Spinal cord (tissue), 9 donors: ENCODE measurements at regions not wholly inside any gene's neighbourhood (a gene's known extent, or its start where the extent isn't known, plus 50 kb on each side); places are given as distances from the start of the nearest gene placed in this dataset.
A peak's percentile ranks its signal among the peaks of the same experiment; 100 is the strongest.
"Not testable (repeated sequence)": the region's sequence is repeated elsewhere in the genome, so short reads cannot be mapped to it uniquely, and the experiment has no call there.

ENCODE experiments used
- DNase-seq, 6 donors: peaks; one replicate each; pipeline versions ENCODE4 v3.0.0 to v3.0.0-alpha.2; 2013 to 2015; ENCODE audit warnings: low spot score in 6 of 6, low read depth in 4 of 6
- H3K27ac ChIP-seq: one replicate; pipeline ENCODE4 v1.5.1; 2013; ENCODE audit warnings: low read depth, low read length, control low read depth
- H3K27me3 ChIP-seq: one replicate; pipeline ENCODE4 v1.6.1; 2013; ENCODE audit warnings: low read length; ENCODE audit not compliant: control insufficient read depth, insufficient read depth
- H3K36me3 ChIP-seq: one replicate; pipeline ENCODE4 v1.6.1; 2013; ENCODE audit warnings: low read length; ENCODE audit not compliant: control insufficient read depth, insufficient read depth
- H3K4me1 ChIP-seq: one replicate; pipeline ENCODE4 v1.6.1; 2013; ENCODE audit warnings: low read length; ENCODE audit not compliant: control insufficient read depth, insufficient read depth
- H3K4me3 ChIP-seq: one replicate; pipeline ENCODE4 v1.5.1; 2013; ENCODE audit warnings: low read depth, low read length, control low read depth
- H3K9me3 ChIP-seq: one replicate; pipeline ENCODE4 v1.6.1; 2013; ENCODE audit warnings: low read length; ENCODE audit not compliant: control insufficient read depth, insufficient read depth
- WGBS: methylation state at CpG from one replicate; pipeline ENCODE4 v1.1.5; 2013; ENCODE audit warnings: missing lambda C conversion rate; ENCODE audit not compliant: insufficient coverage; 5-methylcytosine and 5-hydroxymethylcytosine counted together
- donor health status: healthy.

DNA sequence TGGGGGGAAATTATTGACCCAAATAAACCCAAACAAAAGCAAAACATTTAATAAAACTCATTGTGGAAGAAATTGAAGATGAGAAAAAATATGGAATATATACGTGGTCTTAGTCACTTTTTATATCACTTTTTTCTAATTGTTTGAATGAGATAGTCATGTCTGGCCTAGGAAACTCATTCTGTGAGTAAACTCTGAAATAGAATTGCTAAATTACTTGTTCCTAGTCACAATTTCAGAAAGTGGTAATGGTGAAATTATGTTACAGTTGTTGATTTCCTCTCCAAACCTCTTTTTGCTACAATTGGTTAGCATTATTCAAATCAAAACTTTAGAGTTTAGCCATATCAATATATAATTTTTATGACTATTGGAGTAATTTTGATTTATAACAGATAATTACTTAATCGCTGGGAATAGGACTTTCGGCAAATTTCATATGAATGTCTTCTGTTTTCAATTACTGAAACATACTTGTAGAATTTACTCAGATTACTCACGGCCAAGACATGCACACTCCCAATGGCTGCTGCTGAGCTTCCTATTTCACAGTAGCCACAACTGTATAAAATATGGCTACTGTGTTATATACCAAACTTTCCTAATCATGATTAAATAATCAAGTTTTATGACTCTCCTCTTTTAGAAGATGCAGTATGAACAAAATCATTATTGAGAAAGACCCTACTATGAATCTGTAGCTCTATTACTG, 113.8 kb upstream of the C1QTNF3 start:
- H3K27me3 ChIP-seq, H3K4me3 ChIP-seq, H3K9me3 ChIP-seq, H3K36me3 ChIP-seq, H3K27ac ChIP-seq, H3K4me1 ChIP-seq, DNase-seq: not testable (repeated sequence)
- WGBS: no CpG with 5 or more reads among the region's 4 CpGs

- not testable (repeated sequence) for H3K27me3 ChIP-seq, H3K36me3 ChIP-seq, H3K27ac ChIP-seq, H3K4me1 ChIP-seq, DNase-seq, H3K4me3 ChIP-seq, H3K9me3 ChIP-seq
- 54% methylated on average over 2 of the region's 4 CpGs for WGBS
These were observed 117.9 kb upstream of the C1QTNF3 start for GRCh38 chr5:34160904-34161303.

DNA sequence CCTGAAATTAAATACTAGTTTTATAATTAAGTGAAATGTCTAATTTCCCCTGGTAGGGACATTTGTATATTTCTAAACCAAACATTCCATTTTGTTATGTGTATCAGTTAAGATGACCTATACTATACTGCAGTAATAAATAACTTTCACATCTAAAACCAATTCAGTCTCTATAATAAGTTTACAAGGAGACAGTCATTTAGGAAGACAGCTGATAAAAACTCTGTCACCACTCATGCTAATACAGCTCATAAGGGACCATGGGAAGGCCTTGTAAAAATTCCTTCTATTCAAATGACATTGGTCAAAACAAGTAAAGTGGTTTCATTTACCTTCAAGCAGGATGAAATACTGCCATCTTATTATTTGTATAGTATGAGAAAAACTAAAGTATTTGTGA, 128.4 kb upstream of the C1QTNF3 start:
- H3K4me1 ChIP-seq, DNase-seq, H3K4me3 ChIP-seq, H3K27ac ChIP-seq, H3K9me3 ChIP-seq, H3K36me3 ChIP-seq, H3K27me3 ChIP-seq: not testable (repeated sequence)

- not testable (repeated sequence) for H3K9me3 ChIP-seq, H3K27ac ChIP-seq, H3K4me1 ChIP-seq, H3K4me3 ChIP-seq, DNase-seq, H3K27me3 ChIP-seq
- WGBS: 94% methylated on average over 9 of the region's 10 CpGs
- H3K36me3 ChIP-seq: peaks cover 13% of the 10 kb centered on the region
These were observed 136.6 kb upstream of the C1QTNF3 start for GRCh38 chr5:34179453-34180190.

DNA sequence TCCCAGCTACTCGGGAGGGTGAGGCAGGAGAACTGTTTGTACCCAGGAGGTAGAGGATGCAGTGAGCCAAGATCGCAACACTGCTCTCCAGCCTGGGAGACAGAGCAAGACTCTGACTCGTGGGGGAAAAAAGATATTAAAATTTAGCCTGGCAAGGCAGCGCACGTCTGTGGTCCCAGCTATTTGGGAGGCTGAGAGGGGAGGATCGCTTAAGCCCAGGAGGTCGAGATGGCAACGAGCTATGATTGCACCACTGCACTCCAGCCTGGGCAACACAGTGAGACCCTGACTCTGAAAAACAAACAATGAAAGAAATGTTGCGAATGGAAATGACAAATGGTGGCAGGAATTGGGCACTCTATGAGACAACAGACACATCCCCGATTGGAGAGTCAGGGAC, 137.2 kb upstream of the C1QTNF3 start:
- not testable (repeated sequence) for H3K27ac ChIP-seq, DNase-seq, H3K4me1 ChIP-seq, H3K4me3 ChIP-seq, H3K36me3 ChIP-seq, H3K9me3 ChIP-seq, H3K27me3 ChIP-seq
- 92% methylated on average over 6 of the region's 10 CpGs for WGBS

GRCh38 chr5:34180940-34181614, 138.1 kb upstream of the C1QTNF3 start:
- H3K4me3 ChIP-seq, DNase-seq, H3K27ac ChIP-seq, H3K27me3 ChIP-seq, H3K36me3 ChIP-seq, H3K9me3 ChIP-seq, H3K4me1 ChIP-seq: not testable (repeated sequence)
- WGBS: 90% methylated on average over 5 of the region's 14 CpGs

DNA sequence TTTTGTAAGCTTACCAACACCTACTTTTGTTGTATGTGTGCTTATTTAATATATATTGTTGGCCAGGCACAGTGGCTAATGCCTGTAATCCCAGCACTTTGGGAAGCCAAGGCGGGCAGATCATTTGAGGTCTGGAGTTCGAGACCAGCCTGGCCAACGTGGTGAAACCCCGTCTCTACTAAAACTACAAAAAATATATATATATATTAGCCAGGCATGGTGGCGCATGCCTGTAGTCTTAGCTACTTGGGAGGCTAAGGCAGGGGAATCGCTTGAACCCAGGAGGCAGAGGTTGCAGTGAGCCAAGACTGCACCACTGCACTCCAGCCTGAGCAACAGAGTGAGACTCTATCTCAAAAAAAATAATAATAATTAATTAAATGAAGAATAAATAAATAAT, 142.0 kb upstream of the C1QTNF3 start:
- H3K4me3 ChIP-seq, DNase-seq, H3K4me1 ChIP-seq, H3K36me3 ChIP-seq, H3K9me3 ChIP-seq, H3K27ac ChIP-seq, H3K27me3 ChIP-seq: not testable (repeated sequence)
- no CpG with 5 or more reads among the region's 6 CpGs for WGBS

DNA sequence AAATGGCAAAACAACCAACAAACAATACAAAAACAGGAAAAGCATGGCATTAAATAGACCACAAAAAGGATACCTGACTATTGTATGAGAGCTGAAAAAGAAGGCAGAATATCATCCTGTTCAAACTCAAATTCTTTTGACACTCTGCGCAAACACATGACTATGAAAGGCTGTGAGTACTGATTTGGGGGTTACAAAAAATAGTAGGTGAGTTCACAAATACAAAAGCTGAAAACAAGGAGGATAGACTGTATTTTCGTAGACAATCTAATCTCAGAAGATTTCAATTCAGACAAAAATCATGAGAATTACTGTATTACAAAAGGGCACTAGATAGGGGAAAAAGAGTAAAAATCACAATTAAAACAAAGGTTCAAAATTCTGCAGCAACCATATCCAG, 142.6 kb upstream of the C1QTNF3 start:
- H3K36me3 ChIP-seq, H3K9me3 ChIP-seq, H3K4me1 ChIP-seq, H3K27me3 ChIP-seq, H3K27ac ChIP-seq, H3K4me3 ChIP-seq: not testable (repeated sequence)
- 90% methylated on average over 1 of the region's 2 CpGs for WGBS
- DNase-seq: peak in 1 of 6 donors; percentile 5

- H3K4me1 ChIP-seq, H3K36me3 ChIP-seq, H3K27me3 ChIP-seq, DNase-seq, H3K9me3 ChIP-seq, H3K27ac ChIP-seq, H3K4me3 ChIP-seq: not testable (repeated sequence)
- 100% methylated on average over 1 of the region's 2 CpGs for WGBS
These were observed 143.1 kb upstream of the C1QTNF3 start for GRCh38 chr5:34186108-34186507.

GRCh38 chr5:34186865-34187264, 143.9 kb upstream of the C1QTNF3 start:
- peaks cover 16% of the 10 kb centered on the region for H3K36me3 ChIP-seq
- not testable (repeated sequence) for H3K27ac ChIP-seq, H3K4me3 ChIP-seq, H3K27me3 ChIP-seq, H3K4me1 ChIP-seq, H3K9me3 ChIP-seq
- 90% methylated on average over 2 of the region's 2 CpGs for WGBS
- DNase-seq: peak in 1 of 6 donors; percentile 1
